ENCODE measurements at regions not wholly inside any gene's neighbourhood (a gene's known extent, or its start where the extent isn't known, plus 50 kb on each side); places are given as distances from the start of the nearest gene placed in this dataset.

- intact Hi-C loops (cut with micrococcal nuclease) = no loop called here
- Histone ChIP-seq H3K4me1 (no peaks in the 10 kb centered on the region), H3K27ac (replicated peaks) (no peak overlapping the region), H3K4me3 (no peak overlapping the region), H3K36me3 (no peaks in the 10 kb centered on the region), H3K27me3 (ENCODE audit: low read depth) (no peaks in the 10 kb centered on the region), H3K9me3 (replicated peaks) (no peaks in the 10 kb centered on the region)
- no peak for DNase-seq
- TF ChIP-seq, protein P1, sequence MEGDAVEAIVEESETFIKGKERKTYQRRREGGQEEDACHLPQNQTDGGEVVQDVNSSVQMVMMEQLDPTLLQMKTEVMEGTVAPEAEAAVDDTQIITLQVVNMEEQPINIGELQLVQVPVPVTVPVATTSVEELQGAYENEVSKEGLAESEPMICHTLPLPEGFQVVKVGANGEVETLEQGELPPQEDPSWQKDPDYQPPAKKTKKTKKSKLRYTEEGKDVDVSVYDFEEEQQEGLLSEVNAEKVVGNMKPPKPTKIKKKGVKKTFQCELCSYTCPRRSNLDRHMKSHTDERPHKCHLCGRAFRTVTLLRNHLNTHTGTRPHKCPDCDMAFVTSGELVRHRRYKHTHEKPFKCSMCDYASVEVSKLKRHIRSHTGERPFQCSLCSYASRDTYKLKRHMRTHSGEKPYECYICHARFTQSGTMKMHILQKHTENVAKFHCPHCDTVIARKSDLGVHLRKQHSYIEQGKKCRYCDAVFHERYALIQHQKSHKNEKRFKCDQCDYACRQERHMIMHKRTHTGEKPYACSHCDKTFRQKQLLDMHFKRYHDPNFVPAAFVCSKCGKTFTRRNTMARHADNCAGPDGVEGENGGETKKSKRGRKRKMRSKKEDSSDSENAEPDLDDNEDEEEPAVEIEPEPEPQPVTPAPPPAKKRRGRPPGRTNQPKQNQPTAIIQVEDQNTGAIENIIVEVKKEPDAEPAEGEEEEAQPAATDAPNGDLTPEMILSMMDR (IDR thresholded peaks at IDR 0.05; ENCODE audit: borderline replicate concordance) = no peak
These were observed 150.6 kb upstream of the RAB12 start for GRCh38 chr18:8458546-8459215.

DNA sequence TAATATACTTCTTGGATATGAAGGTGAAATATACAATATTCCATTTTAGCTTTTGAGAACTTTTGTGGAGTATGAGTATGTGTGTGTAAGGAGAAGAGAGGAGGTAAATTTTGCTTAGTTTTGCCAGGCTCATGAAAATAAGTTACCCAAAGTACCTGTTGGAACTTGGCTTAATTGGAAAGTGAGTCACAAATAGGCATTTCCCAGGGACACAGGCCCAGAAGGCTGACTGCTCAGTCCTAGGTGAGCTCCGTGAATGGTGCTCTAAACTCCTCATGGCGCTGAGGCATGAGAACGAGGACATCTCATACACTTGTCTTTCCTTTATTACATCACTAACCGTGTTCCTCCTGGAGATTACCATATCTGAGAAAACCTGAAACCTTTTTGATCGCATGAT, 148.5 kb upstream of the RAB12 start:
- no peak overlapping the region for H3K27ac ChIP-seq (replicated peaks)
- H3K4me3 ChIP-seq = no peak overlapping the region
- H3K27me3 ChIP-seq (ENCODE audit: low read depth) = no peaks in the 10 kb centered on the region
- H3K36me3 ChIP-seq = no peaks in the 10 kb centered on the region
- intact Hi-C loops (cut with micrococcal nuclease) = no loop called here
- H3K4me1 ChIP-seq = no peaks in the 10 kb centered on the region
- TF ChIP-seq, protein P1 (IDR thresholded peaks at IDR 0.05; ENCODE audit: borderline replicate concordance) = no peak
- H3K9me3 ChIP-seq (replicated peaks) = no peaks in the 10 kb centered on the region
- no peak for DNase-seq

DNA sequence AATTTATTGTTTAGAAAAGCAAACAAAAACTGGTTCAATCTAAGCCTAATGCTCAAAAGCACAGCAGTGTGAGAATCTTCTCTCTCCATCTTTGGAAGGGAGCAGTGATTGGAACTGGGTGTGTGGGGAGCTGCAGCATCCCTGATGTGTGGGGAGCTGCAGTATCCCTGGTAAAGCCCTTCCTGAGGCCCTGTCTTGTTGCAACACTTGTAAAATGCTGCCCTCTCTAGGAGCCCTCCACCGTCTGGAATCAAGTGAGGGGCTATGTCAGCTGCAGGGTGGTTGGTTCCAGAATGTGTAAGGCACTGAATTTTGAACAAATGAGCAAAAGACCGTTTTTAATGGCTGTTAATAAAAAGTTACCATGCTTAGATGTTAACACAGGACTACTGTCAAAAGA, 147.7 kb upstream of the RAB12 start:
- no peak overlapping the region for H3K4me3 ChIP-seq
- TF ChIP-seq, protein P1 (IDR thresholded peaks at IDR 0.05; ENCODE audit: borderline replicate concordance) = no peak
- no peaks in the 10 kb centered on the region for H3K4me1 ChIP-seq
- H3K36me3 ChIP-seq = no peaks in the 10 kb centered on the region
- H3K27me3 ChIP-seq (ENCODE audit: low read depth) = no peaks in the 10 kb centered on the region
- no peak overlapping the region for H3K27ac ChIP-seq (replicated peaks)
- DNase-seq = no peak
- no peaks in the 10 kb centered on the region for H3K9me3 ChIP-seq (replicated peaks)
- intact Hi-C loops (cut with micrococcal nuclease) = no loop called here

GRCh38 chr18:8462651-8463185, 146.5 kb upstream of the RAB12 start:
- no peak for DNase-seq
- Histone ChIP-seq H3K27ac (replicated peaks) (no peak overlapping the region), H3K9me3 (replicated peaks) (no peaks in the 10 kb centered on the region), H3K36me3 (no peaks in the 10 kb centered on the region), H3K4me3 (no peak overlapping the region), H3K4me1 (no peaks in the 10 kb centered on the region), H3K27me3 (ENCODE audit: low read depth) (no peaks in the 10 kb centered on the region)
- intact Hi-C loops (cut with micrococcal nuclease) = no loop called here
- TF ChIP-seq, protein P1 (IDR thresholded peaks at IDR 0.05; ENCODE audit: borderline replicate concordance) = no peak

DNA sequence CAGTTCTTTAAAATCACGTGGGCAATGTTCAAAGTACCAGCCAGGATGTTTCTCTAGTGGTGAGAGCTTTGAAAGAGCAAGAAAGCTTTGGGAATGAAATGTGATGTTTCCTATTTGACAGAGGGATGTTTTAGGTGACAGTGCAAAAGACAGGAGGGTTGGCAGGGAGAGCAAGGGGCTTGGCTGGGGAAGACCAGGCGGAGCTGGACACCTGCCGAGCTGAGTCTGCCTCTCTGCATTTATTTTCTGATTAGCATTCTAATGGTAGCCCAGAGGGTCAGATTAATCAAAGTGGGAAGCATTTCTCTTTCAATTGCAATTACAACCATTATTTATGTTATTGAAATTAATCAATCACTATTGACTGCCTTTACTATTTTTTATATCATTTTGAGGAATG, 145.4 kb upstream of the RAB12 start:
- TF ChIP-seq, protein P1 (IDR thresholded peaks at IDR 0.05; ENCODE audit: borderline replicate concordance) = no peak
- intact Hi-C loops (cut with micrococcal nuclease) = no loop called here
- DNase-seq = no peak
- Histone ChIP-seq H3K9me3 (replicated peaks) (no peaks in the 10 kb centered on the region), H3K4me1 (peaks cover 7% of the 10 kb centered on the region), H3K27me3 (ENCODE audit: low read depth) (no peaks in the 10 kb centered on the region), H3K27ac (replicated peaks) (no peak overlapping the region), H3K4me3 (no peak overlapping the region), H3K36me3 (no peaks in the 10 kb centered on the region)
